GM23248 (cell line): ENCODE measurements at regions not wholly inside any gene's neighbourhood (a gene's known extent, or its start where the extent isn't known, plus 50 kb on each side); places are given as distances from the start of the nearest gene placed in this dataset.

Source experiments
- DNase-seq: peaks from one replicate; pipeline ENCODE4 v3.0.0-alpha.2; 2015
- H2AFZ ChIP-seq: fragments of 200-600 bp; sonication (generic); 2 replicates; pipeline ENCODE4 v1.6.1; 2016; ENCODE audit warnings: antibody characterized with exemption
- H3F3A ChIP-seq: fragments of 200-600 bp; sonication (generic); 2 replicates; pipeline ENCODE4 v1.6.1; 2016; ENCODE audit warnings: mild to moderate bottlenecking, antibody characterized with exemption, mixed run types; ENCODE audit not compliant: insufficient read depth
- H3K27ac ChIP-seq: fragments of 200-600 bp; sonication (generic); 2 replicates; pipeline ENCODE4 v1.5.1; 2016; ENCODE audit warnings: mild to moderate bottlenecking
- H3K27me3 ChIP-seq: fragments of 200-600 bp; sonication (generic); replicated peaks from 2 replicates; pipeline ENCODE4 v1.6.1; 2016; ENCODE audit warnings: mild to moderate bottlenecking; ENCODE audit not compliant: insufficient read depth
- H3K36me3 ChIP-seq: fragments of 200-600 bp; sonication (generic); 2 replicates; pipeline ENCODE4 v1.6.1; 2016; ENCODE audit warnings: low read depth, mild to moderate bottlenecking
- H3K4me1 ChIP-seq: fragments of 200-600 bp; sonication (generic); 2 replicates; pipeline ENCODE4 v1.6.1; 2016; ENCODE audit warnings: mild to moderate bottlenecking; ENCODE audit not compliant: insufficient read depth
- H3K4me2 ChIP-seq: fragments of 200-600 bp; sonication (generic); one replicate; pipeline ENCODE4 v1.6.1; 2016; ENCODE audit warnings: mild to moderate bottlenecking; ENCODE audit not compliant: unreplicated experiment
- H3K4me3 ChIP-seq: fragments of 200-600 bp; sonication (generic); 2 replicates; pipeline ENCODE4 v1.5.1; 2016; ENCODE audit warnings: mild to moderate bottlenecking
- H3K79me2 ChIP-seq: fragments of 200-600 bp; sonication (generic); 2 replicates; pipeline ENCODE4 v1.6.1; 2016; ENCODE audit warnings: mild to moderate bottlenecking; ENCODE audit not compliant: insufficient read depth
- H3K9ac ChIP-seq: fragments of 200-600 bp; sonication (generic); 2 replicates; pipeline ENCODE4 v1.6.1; 2016; ENCODE audit warnings: mild to moderate bottlenecking
- H3K9me2 ChIP-seq: fragments of 200-600 bp; sonication (generic); 2 replicates; pipeline ENCODE4 v1.6.1; 2016; ENCODE audit warnings: mixed run types, mild to moderate bottlenecking, moderate library complexity; ENCODE audit not compliant: insufficient read depth
- H3K9me3 ChIP-seq: fragments of 200-600 bp; sonication (generic); one replicate; pipeline ENCODE4 v1.6.1; 2017; ENCODE audit warnings: low read depth
- H4K20me1 ChIP-seq: fragments of 200-600 bp; sonication (generic); 2 replicates; pipeline ENCODE4 v1.6.0; 2016; ENCODE audit not compliant: insufficient read depth
- EZH2 ChIP-seq: fragments of 200-600 bp; sonication (generic); IDR thresholded peaks from 2 replicates; pipeline ENCODE4 v1.6.1; 2018; ENCODE audit warnings: antibody characterized with exemption, mild to moderate bottlenecking; ENCODE audit not compliant: insufficient read depth, poor library complexity, severe bottlenecking
- EZH2phosphoT487 ChIP-seq: fragments of 200-600 bp; sonication (generic); IDR thresholded peaks from 2 replicates; pipeline ENCODE4 v1.6.1; 2018; ENCODE audit warnings: antibody characterized with exemption, moderate library complexity, mild to moderate bottlenecking, low read depth; ENCODE audit not compliant: insufficient read depth
- WGBS, 2 experiments: methylation state at CpG; one replicate each; pipeline ENCODE4 v1.1.6; 2015 to 2017; ENCODE audit warnings: low lambda C conversion rate in 2 of 2, low coverage in 1 of 2; ENCODE audit errors: missing lambda C conversion rate in 2 of 2; 5-methylcytosine and 5-hydroxymethylcytosine counted together
- in situ Hi-C: fragments of 300-500 bp; cut with MboI; formaldehyde crosslinking; loops from 2 replicates; pipeline ENCODE4 v1.15.0; 2020

- in situ Hi-C loops, result no loop called here
- Histone ChIP-seq H3K9me3 (no peaks in the 10 kb centered on the region), H3K9me2 (no peaks in the 10 kb centered on the region), H3K4me1 (no peaks in the 10 kb centered on the region), H3K4me3 (no peak overlapping the region), H4K20me1 (no peaks in the 10 kb centered on the region), H3K27ac (no peak overlapping the region), H3K27me3 (no peaks in the 10 kb centered on the region), H3F3A (no peaks in the 10 kb centered on the region), H3K4me2 (no peak overlapping the region), H2AFZ (no peak overlapping the region), H3K79me2 (no peaks in the 10 kb centered on the region), H3K9ac (no peak overlapping the region), H3K36me3 (no peaks in the 10 kb centered on the region)
- no peak for DNase-seq
- TF ChIP-seq EZH2, result no peak
- TF ChIP-seq EZH2phosphoT487, result no peak
Observed at GRCh38 chr5:51746023-51746422, 362.8 kb downstream of the ISL1 start.

- Histone ChIP-seq H3K9me3 (no peaks in the 10 kb centered on the region), H3K9ac (no peak overlapping the region), H2AFZ (no peak overlapping the region), H3K27ac (no peak overlapping the region), H3K4me2 (no peak overlapping the region), H4K20me1 (no peaks in the 10 kb centered on the region), H3K9me2 (no peaks in the 10 kb centered on the region), H3K79me2 (no peaks in the 10 kb centered on the region), H3K27me3 (no peaks in the 10 kb centered on the region), H3F3A (no peaks in the 10 kb centered on the region), H3K4me3 (no peak overlapping the region), H3K4me1 (no peaks in the 10 kb centered on the region), H3K36me3 (no peaks in the 10 kb centered on the region)
- in situ Hi-C loops, result no loop called here
- WGBS, 2 experiments, result 3 to 21% methylated on average over 2 of the region's 2 CpGs
- no peak for TF ChIP-seq EZH2phosphoT487
- TF ChIP-seq EZH2, result no peak
- no peak for DNase-seq
Observed at GRCh38 chr5:51748647-51749046, 365.4 kb downstream of the ISL1 start.
